ENCODE measurements at regions not wholly inside any gene's neighbourhood (a gene's known extent, or its start where the extent isn't known, plus 50 kb on each side); places are given as distances from the start of the nearest gene placed in this dataset.

- TF ChIP-seq BCLAF1 (IDR thresholded peaks at IDR 0.05): no peak
- TF ChIP-seq ZNF563 (CRISPR knock-in tag; IDR thresholded peaks at IDR 0.05): no peak
- TF ChIP-seq ATF3 (CRISPR knock-in tag; IDR thresholded peaks at IDR 0.05): no peak
- TF ChIP-seq TARDBP (CRISPR knock-in tag; IDR thresholded peaks at IDR 0.05): no peak
- peak; percentile 0; the same call in 1 of the 2 replicates for TF ChIP-seq CEBPB (IDR thresholded peaks at IDR 0.05; ENCODE audit: borderline replicate concordance, low read depth, low read length)
- peak; percentile 32; the same call in 1 of the 2 replicates for TF ChIP-seq HOXA3 (CRISPR knock-in tag; IDR thresholded peaks at IDR 0.05)
- no peak for TF ChIP-seq CC2D1A (CRISPR knock-in tag; IDR thresholded peaks at IDR 0.05)
- TF ChIP-seq ZNF24 (IDR thresholded peaks at IDR 0.05): no peak
- no peak for TF ChIP-seq CHCHD3 (CRISPR knock-in tag; IDR thresholded peaks at IDR 0.05)
These were observed 123.4 kb upstream of the IRF2BP2 start (continued) for GRCh38 chr1:234733427-234733826.

- 88% methylated on average over 14 of the region's 16 CpGs for WGBS (ENCODE audit: low lambda C conversion rate)
- Histone ChIP-seq H2AFZ (ENCODE audit: low read length) (no peak overlapping the region), H3K27me3 (ENCODE audit: control insufficient read depth in 1 of 2, insufficient read depth in 2 of 2, low read length in 2 of 2) (no peaks in the 10 kb centered on the region), H3K9ac (ENCODE audit: insufficient read depth, low read depth, low read length) (no peak overlapping the region), H4K20me1 (ENCODE audit: insufficient read depth, low read length) (no peaks in the 10 kb centered on the region), H3K27ac (ENCODE audit: extremely low read length, insufficient read depth, low read length) (peak overlapping the region; percentile 22), H3K9me3 (ENCODE audit: low read length) (no peaks in the 10 kb centered on the region), H3K4me2 (ENCODE audit: low read depth, low read length) (no peak overlapping the region), H3K4me3 (replicated peaks in 1 of 3; ENCODE audit: insufficient read depth in 1 of 3, low read depth in 2 of 3, low read length in 3 of 3) (no peak overlapping the region), H3K4me1 (ENCODE audit: insufficient read depth, low read length) (peaks cover 85% of the 10 kb centered on the region), H3K36me3 (replicated peaks in 1 of 2; ENCODE audit: control insufficient read depth in 1 of 2, insufficient read depth in 2 of 2, low read length in 2 of 2) (no peaks in the 10 kb centered on the region), H3K79me2 (ENCODE audit: insufficient read depth, low read length) (no peaks in the 10 kb centered on the region)
- FAIRE-seq: no peak
- DNase-seq (ENCODE audit: low spot score): no peak
- in situ Hi-C loops (cut with HindIII; ENCODE audit: extremely low pct_ligation_motif_present, low pct_unique_long_range_greater_than_20kb) (no loop called here), intact Hi-C loops (cut with micrococcal nuclease; ENCODE audit: unreplicated experiment) (no loop called here)
- CTCF ChIA-PET (ENCODE audit: low intra/inter-chr PET ratio, low total read pairs): no interaction called here
- POLR2A ChIA-PET: interaction anchor here (0.7 to 4.1 kb wide), 7 partner anchors 8 to 239 kb away, joined by 4 to 35 read pairs (median 6); no protein-coding TSS in a partner anchor
- BruUV-seq (replicated peaks): no TSS peak
- peak; percentile 34 for ATAC-seq
- TF ChIP-seq ZFP91 (CRISPR knock-in tag; IDR thresholded peaks at IDR 0.05; ENCODE audit: borderline replicate concordance) (0 out of 2 replicates have a peak, but pooled peaks have one; percentile 37), HNRNPL (IDR thresholded peaks at IDR 0.05; ENCODE audit: low read depth, low read length) (0 out of 2 replicates have a peak, but pooled peaks have one; percentile 28), MTA1 (CRISPR knock-in tag; IDR thresholded peaks at IDR 0.05; ENCODE audit: borderline replicate concordance) (peak; percentile 49; the same call in 1 of the 2 replicates), ZKSCAN8 (CRISPR knock-in tag; IDR thresholded peaks at IDR 0.05; ENCODE audit: borderline replicate concordance) (no peak), HIC2 (CRISPR knock-in tag; IDR thresholded peaks at IDR 0.05; ENCODE audit: low read depth) (peak; percentile 5; the same call in 1 of the 2 replicates), ZNF354B (CRISPR knock-in tag; IDR thresholded peaks at IDR 0.05) (no peak), ZSCAN30 (CRISPR knock-in tag; IDR thresholded peaks at IDR 0.05) (no peak), ZMYM4 (CRISPR knock-in tag; IDR thresholded peaks at IDR 0.05) (peak; percentile 39; the same call in 1 of the 2 replicates)
These were observed 122.9 kb upstream of the IRF2BP2 start for GRCh38 chr1:234732671-234733390.
